ENCODE measurements at regions not wholly inside any gene's neighbourhood (a gene's known extent, or its start where the extent isn't known, plus 50 kb on each side); places are given as distances from the start of the nearest gene placed in this dataset.

GRCh38 chr6:106849120-106849519 lies 125.4 kb downstream of the CD24 start:
- no peaks in the 10 kb centered on the region for H3K9me2 ChIP-seq (ENCODE audit: insufficient read depth, low read length)
- H3K9me3 ChIP-seq (ENCODE audit: low read length) = no peaks in the 10 kb centered on the region
- no peak overlapping the region for H3K9ac ChIP-seq (ENCODE audit: low read length)
- H3K36me3 ChIP-seq (ENCODE audit: insufficient read depth, low read length) = no peaks in the 10 kb centered on the region
- no peak for TF ChIP-seq EZH2 (IDR thresholded peaks at IDR 0.05; ENCODE audit: borderline replicate concordance, insufficient read depth, low read length, poor library complexity, severe bottlenecking)
- TF ChIP-seq TAF1 (IDR thresholded peaks at IDR 0.05; ENCODE audit: low read depth) = no peak
- no peak for TF ChIP-seq EP300 (conservative IDR thresholded peaks at IDR 0.05; ENCODE audit: poor library complexity, severe bottlenecking)
- TF ChIP-seq POLR2AphosphoS5 (IDR thresholded peaks at IDR 0.05) = no peak
- no peaks in the 10 kb centered on the region for H3K27me3 ChIP-seq (ENCODE audit: insufficient read depth, low read depth, low read length)
- no peaks in the 10 kb centered on the region for H3K79me2 ChIP-seq (replicated peaks; ENCODE audit: insufficient read depth, low read length)
- no peak overlapping the region for H3K4me3 ChIP-seq (ENCODE audit: low read length)
- no peaks in the 10 kb centered on the region for H3F3A ChIP-seq (ENCODE audit: insufficient read depth, low read length, poor library complexity, severe bottlenecking)
- no peaks in the 10 kb centered on the region for H4K20me1 ChIP-seq (ENCODE audit: insufficient read depth)
- no peak overlapping the region for H2AFZ ChIP-seq (ENCODE audit: low read depth, low read length)
- H3K27ac ChIP-seq (ENCODE audit: low read length) = no peak overlapping the region
- H3K4me2 ChIP-seq (ENCODE audit: low read length) = no peak overlapping the region

GRCh38 chr6:106847116-106847515 lies 127.4 kb downstream of the CD24 start:
- Histone ChIP-seq H3K27me3 (ENCODE audit: insufficient read depth, low read depth, low read length) (no peaks in the 10 kb centered on the region), H3K9ac (ENCODE audit: low read length) (no peak overlapping the region), H3K9me2 (ENCODE audit: insufficient read depth, low read length) (no peaks in the 10 kb centered on the region), H3K4me2 (ENCODE audit: low read length) (no peak overlapping the region), H4K20me1 (ENCODE audit: insufficient read depth) (no peaks in the 10 kb centered on the region), H3K36me3 (ENCODE audit: insufficient read depth, low read length) (no peaks in the 10 kb centered on the region), H3K79me2 (replicated peaks; ENCODE audit: insufficient read depth, low read length) (no peaks in the 10 kb centered on the region), H2AFZ (ENCODE audit: low read depth, low read length) (no peak overlapping the region), H3K9me3 (ENCODE audit: low read length) (no peaks in the 10 kb centered on the region), H3K4me3 (ENCODE audit: low read length) (no peak overlapping the region), H3F3A (ENCODE audit: insufficient read depth, low read length, poor library complexity, severe bottlenecking) (no peaks in the 10 kb centered on the region), H3K27ac (ENCODE audit: low read length) (no peak overlapping the region)
- TF ChIP-seq MXI1 (conservative IDR thresholded peaks at IDR 0.05; ENCODE audit: poor library complexity, severe bottlenecking) (no peak), EZH2 (IDR thresholded peaks at IDR 0.05; ENCODE audit: borderline replicate concordance, insufficient read depth, low read length, poor library complexity, severe bottlenecking) (no peak), REST (IDR thresholded peaks at IDR 0.05; ENCODE audit: borderline replicate concordance) (no peak)

GRCh38 chr6:106844930-106845329 lies 129.6 kb downstream of the CD24 start:
- H3K4me3 ChIP-seq (ENCODE audit: low read length) = no peak overlapping the region
- no peaks in the 10 kb centered on the region for H3K9me2 ChIP-seq (ENCODE audit: insufficient read depth, low read length)
- TF ChIP-seq EZH2 (IDR thresholded peaks at IDR 0.05; ENCODE audit: borderline replicate concordance, insufficient read depth, low read length, poor library complexity, severe bottlenecking) (no peak), POLR2AphosphoS5 (IDR thresholded peaks at IDR 0.05) (no peak)
- H3K4me2 ChIP-seq (ENCODE audit: low read length) = no peak overlapping the region
- no peaks in the 10 kb centered on the region for H3K27me3 ChIP-seq (ENCODE audit: insufficient read depth, low read depth, low read length)
- no peaks in the 10 kb centered on the region for H3K9me3 ChIP-seq (ENCODE audit: low read length)
- no peaks in the 10 kb centered on the region for H3K36me3 ChIP-seq (ENCODE audit: insufficient read depth, low read length)
- no peaks in the 10 kb centered on the region for H3K79me2 ChIP-seq (replicated peaks; ENCODE audit: insufficient read depth, low read length)
- no peak overlapping the region for H3K27ac ChIP-seq (ENCODE audit: low read length)
- H3F3A ChIP-seq (ENCODE audit: insufficient read depth, low read length, poor library complexity, severe bottlenecking) = no peaks in the 10 kb centered on the region
- H4K20me1 ChIP-seq (ENCODE audit: insufficient read depth) = no peaks in the 10 kb centered on the region
- H3K9ac ChIP-seq (ENCODE audit: low read length) = no peak overlapping the region
- H2AFZ ChIP-seq (ENCODE audit: low read depth, low read length) = no peak overlapping the region

Data from neural cell (in vitro differentiated cells).